ENCODE measurements at regions not wholly inside any gene's neighbourhood (a gene's known extent, or its start where the extent isn't known, plus 50 kb on each side); places are given as distances from the start of the nearest gene placed in this dataset.

- no peak for DNase-seq
These were observed 147.3 kb upstream of the KCNK2 start for GRCh38 chr1:214935258-214935657.

- DNase-seq: no peak
These were observed 143.4 kb upstream of the KCNK2 start for GRCh38 chr1:214939180-214939579.

GRCh38 chr1:214941061-214941460 is 141.5 kb upstream of the KCNK2 start:
- no peak for DNase-seq

- DNase-seq: no peak
These were observed 139.5 kb upstream of the KCNK2 start for GRCh38 chr1:214943054-214943453.

GRCh38 chr1:214946615-214947014 is 135.9 kb upstream of the KCNK2 start:
- DNase-seq: no peak

- no peak for DNase-seq
These were observed 129.9 kb upstream of the KCNK2 start for GRCh38 chr1:214952648-214953047.

- no peak for DNase-seq
These were observed 128.5 kb upstream of the KCNK2 start for GRCh38 chr1:214953901-214954616.

- DNase-seq: no peak
These were observed 128.0 kb upstream of the KCNK2 start for GRCh38 chr1:214954617-214954949.

GRCh38 chr1:214957330-214958137 is 125.0 kb upstream of the KCNK2 start:
- no peak for DNase-seq

- DNase-seq: no peak
These were observed 124.1 kb upstream of the KCNK2 start for GRCh38 chr1:214958486-214958885.

GRCh38 chr1:214966346-214966745 is 116.2 kb upstream of the KCNK2 start:
- DNase-seq: no peak

GRCh38 chr1:214967865-214968575 is 114.5 kb upstream of the KCNK2 start:
- DNase-seq: no peak

GRCh38 chr1:214970016-214970415 is 112.5 kb upstream of the KCNK2 start:
- DNase-seq: no peak

GRCh38 chr1:214971071-214971470 is 111.5 kb upstream of the KCNK2 start:
- no peak for DNase-seq

GRCh38 chr1:214974002-214974401 is 108.5 kb upstream of the KCNK2 start:
- no peak for DNase-seq

GRCh38 chr1:214976665-214977064 is 105.9 kb upstream of the KCNK2 start:
- DNase-seq: no peak

GRCh38 chr1:214977110-214977509 is 105.4 kb upstream of the KCNK2 start:
- no peak for DNase-seq

GRCh38 chr1:214977700-214978374 is 104.7 kb upstream of the KCNK2 start:
- DNase-seq: no peak

- no peak for DNase-seq
These were observed 103.3 kb upstream of the KCNK2 start for GRCh38 chr1:214979191-214979590.

GRCh38 chr1:214980921-214981320 is 101.6 kb upstream of the KCNK2 start:
- no peak for DNase-seq

- no peak for DNase-seq
These were observed 99.2 kb upstream of the KCNK2 start for GRCh38 chr1:214983126-214983869.

- DNase-seq: no peak
These were observed 93.2 kb upstream of the KCNK2 start for GRCh38 chr1:214989341-214989740.

- DNase-seq: no peak
These were observed 91.9 kb upstream of the KCNK2 start for GRCh38 chr1:214990619-214991018.

Measured in activated T-cell treated with anti-CD3 and anti-CD28 coated beads, Interleukin-2, amount 50 U/mL, for 48 hours (primary cell).